CD4-positive, alpha-beta T cell (primary cell): ENCODE measurements at regions not wholly inside any gene's neighbourhood (a gene's known extent, or its start where the extent isn't known, plus 50 kb on each side); places are given as distances from the start of the nearest gene placed in this dataset.

Experiments used
- ATAC-seq: fragments of 200-7000 bp; cut with Tn5 transposase; one replicate; pipeline ENCODE4 v1.10.0; 2022; ENCODE audit warnings: mild to moderate bottlenecking; ENCODE audit not compliant: poor library complexity
- CTCF ChIA-PET: fragments of 350-600 bp; sonication (Branson Sonifier 250); formaldehyde crosslinking; loops from one replicate; lab custom pipeline; 2021; ENCODE audit warnings: antibody characterized with exemption, inconsistent platforms; lab: Charles Lee
- POLR2A ChIA-PET: fragments of 350-600 bp; sonication (Branson Sonifier 250); formaldehyde crosslinking; loops from one replicate; lab custom pipeline; 2021; ENCODE audit warnings: antibody characterized with exemption, inconsistent platforms; lab: Charles Lee
- DNase-seq, 14 experiments: peaks; one replicate each; pipeline ENCODE4 v3.0.0-alpha.2; 2013 to 2020; ENCODE audit warnings: mixed read lengths in 2 of 14
- H3K27ac ChIP-seq, 2 donors: one replicate each; pipeline versions ENCODE4 v1.5.1 to v1.7.0; 2013; ENCODE audit warnings: low read length in 2 of 2, low read depth in 1 of 2, mild to moderate bottlenecking in 1 of 2
- H3K27me3 ChIP-seq, 2 experiments: 1 replicate in 1 of 2; 2 replicates in 1 of 2; pipeline versions ENCODE4 v1.6.1 to v1.7.0; 2013; ENCODE audit warnings: low read length in 2 of 2, control low read depth in 1 of 2, mild to moderate bottlenecking in 1 of 2, moderate library complexity in 1 of 2; ENCODE audit not compliant: insufficient read depth in 2 of 2, control insufficient read depth in 1 of 2
- H3K36me3 ChIP-seq: one replicate; pipeline ENCODE4 v1.6.1; 2013; ENCODE audit warnings: low read length, control low read depth; ENCODE audit not compliant: insufficient read depth
- H3K4me1 ChIP-seq: one replicate; pipeline ENCODE4 v1.6.1; 2013; ENCODE audit warnings: low read length, control low read depth; ENCODE audit not compliant: insufficient read depth
- H3K4me3 ChIP-seq: one replicate; pipeline ENCODE4 v1.5.1; 2013; ENCODE audit warnings: mild to moderate bottlenecking, low read length, moderate library complexity
- H3K9me3 ChIP-seq, 2 experiments: 1 replicate in 1 of 2; 2 replicates in 1 of 2; pipeline versions ENCODE4 v1.6.1 to v1.7.0; 2013; ENCODE audit warnings: low read length in 2 of 2, mild to moderate bottlenecking in 2 of 2, control low read depth in 1 of 2, moderate library complexity in 1 of 2; ENCODE audit not compliant: control insufficient read depth in 1 of 2, insufficient read depth in 1 of 2
- H3K27ac Mint-ChIP-seq: one replicate; pipeline ENCODE4 v1.8.0; 2020; ENCODE audit warnings: mixed read lengths
- H3K27me3 Mint-ChIP-seq: one replicate; pipeline ENCODE4 v1.8.0; 2021; ENCODE audit warnings: mixed read lengths
- H3K36me3 Mint-ChIP-seq: one replicate; pipeline ENCODE4 v1.8.0; 2021; ENCODE audit warnings: low read depth, mixed read lengths
- H3K4me1 Mint-ChIP-seq: one replicate; pipeline ENCODE4 v1.8.0; 2021; ENCODE audit warnings: low read depth, mixed read lengths
- H3K4me3 Mint-ChIP-seq: one replicate; pipeline ENCODE4 v1.8.0; 2020; ENCODE audit warnings: mild to moderate bottlenecking, mixed read lengths
- H3K9me3 Mint-ChIP-seq: one replicate; pipeline ENCODE4 v1.8.0; 2020; ENCODE audit warnings: mixed read lengths
- CTCF ChIP-seq: fragments of 200-600 bp; IDR thresholded peaks from one replicate; pipeline ENCODE4 v1.8.0; 2022; ENCODE audit warnings: antibody characterized with exemption, mild to moderate bottlenecking
- intact Hi-C, 2 experiments: fragments of 100-400 bp; cut with DNase I in 1 of 2; cut with micrococcal nuclease in 1 of 2; formaldehyde crosslinking; loops; one replicate each; pipeline versions ENCODE4 v1.15.1 to v1.9.0; 2023 to 2025; cut with DNase I, micrococcal nuclease

- Mint-ChIP-seq H3K4me1 (peaks cover 33% of the 10 kb centered on the region), H3K36me3 (no peaks in the 10 kb centered on the region), H3K27me3 (no peaks in the 10 kb centered on the region), H3K4me3 (no peak overlapping the region), H3K27ac (no peak overlapping the region), H3K9me3 (no peaks in the 10 kb centered on the region)
- Histone ChIP-seq H3K27ac (no peak overlapping the region), H3K36me3 (no peaks in the 10 kb centered on the region), H3K4me1 (peaks cover 21% of the 10 kb centered on the region), H3K27me3 (no peaks in the 10 kb centered on the region), H3K4me3 (no peak overlapping the region), H3K9me3 (no peaks in the 10 kb centered on the region)
- intact Hi-C loops, result loop anchor here (10.0 kb wide), 2 partner anchors 122 to 432 kb away; partner anchors contain the start of gene CHCHD3 (in 1 of the 2)
- ChIA-PET POLR2A (no interaction called here), CTCF (no interaction called here)
- no peak for TF ChIP-seq CTCF
- no peak for DNase-seq
- no peak for ATAC-seq
Measured at GRCh38 chr7:132652507-132652906, 76.2 kb upstream of the PLXNA4 start.

GRCh38 chr7:132650498-132650897 lies 74.2 kb upstream of the PLXNA4 start:
- Mint-ChIP-seq H3K36me3 (no peaks in the 10 kb centered on the region), H3K27ac (no peak overlapping the region), H3K9me3 (no peaks in the 10 kb centered on the region), H3K4me3 (no peak overlapping the region), H3K27me3 (no peaks in the 10 kb centered on the region), H3K4me1 (peaks cover 15% of the 10 kb centered on the region)
- ChIA-PET POLR2A (no interaction called here), CTCF (no interaction called here)
- Histone ChIP-seq H3K27ac (no peak overlapping the region), H3K27me3 (no peaks in the 10 kb centered on the region), H3K4me3 (no peak overlapping the region), H3K4me1 (peaks cover 16% of the 10 kb centered on the region), H3K36me3 (no peaks in the 10 kb centered on the region), H3K9me3 (no peaks in the 10 kb centered on the region)
- no peak for TF ChIP-seq CTCF
- intact Hi-C loops, result loop anchor here (10.0 kb wide), 2 partner anchors 124 to 434 kb away; partner anchors contain the start of gene CHCHD3 (in 1 of the 2)
- no peak for DNase-seq
- ATAC-seq, result no peak

GRCh38 chr7:132647311-132647710 lies 71.0 kb upstream of the PLXNA4 start:
- H3K27me3 Mint-ChIP-seq, result no peaks in the 10 kb centered on the region
- Histone ChIP-seq H3K9me3 (no peaks in the 10 kb centered on the region), H3K27me3 (no peaks in the 10 kb centered on the region), H3K4me3 (no peak overlapping the region), H3K4me1 (no peaks in the 10 kb centered on the region), H3K36me3 (no peaks in the 10 kb centered on the region), H3K27ac (no peak overlapping the region)
- no peaks in the 10 kb centered on the region for H3K36me3 Mint-ChIP-seq
- POLR2A ChIA-PET, result no interaction called here
- no peaks in the 10 kb centered on the region for H3K9me3 Mint-ChIP-seq
- no peak for TF ChIP-seq CTCF
- ATAC-seq (no peak), DNase-seq (no peak)
- no peaks in the 10 kb centered on the region for H3K4me1 Mint-ChIP-seq
- H3K27ac Mint-ChIP-seq, result no peak overlapping the region
- CTCF ChIA-PET, result no interaction called here
- intact Hi-C loops, result no loop called here
- no peak overlapping the region for H3K4me3 Mint-ChIP-seq
